SHP77 (cell line): ENCODE measurements at regions not wholly inside any gene's neighbourhood (a gene's known extent, or its start where the extent isn't known, plus 50 kb on each side); places are given as distances from the start of the nearest gene placed in this dataset.
"Not testable (repeated sequence)": the region's sequence is repeated elsewhere in the genome, so short reads cannot be mapped to it uniquely, and the experiment has no call there.

ENCODE experiments used
- DNase-seq, 2 experiments: peaks; one replicate each; lab custom pipeline; 2025; lab: John Stamatoyannopoulos, UW

- DNase-seq, result no peak
Measured at GRCh38 chr2:111251711-111252110, 131.0 kb downstream of the BCL2L11 start.

- no peak for DNase-seq
Measured at GRCh38 chr2:111252436-111252835, 131.7 kb downstream of the BCL2L11 start.

GRCh38 chr2:111254916-111255315 is 134.2 kb downstream of the BCL2L11 start:
- not testable (repeated sequence) for DNase-seq

GRCh38 chr2:111256628-111257027 is 135.9 kb downstream of the BCL2L11 start:
- DNase-seq, result not testable (repeated sequence)

- not testable (repeated sequence) for DNase-seq
Measured at GRCh38 chr2:111257607-111258006, 136.9 kb downstream of the BCL2L11 start.

GRCh38 chr2:111258318-111258717 is 137.6 kb downstream of the BCL2L11 start:
- DNase-seq, result not testable (repeated sequence)

- DNase-seq, result not testable (repeated sequence)
Measured at GRCh38 chr2:111262627-111263379, 142.1 kb downstream of the BCL2L11 start.

- DNase-seq, result not testable (repeated sequence)
Measured at GRCh38 chr2:111263380-111264017, 142.8 kb downstream of the BCL2L11 start.

GRCh38 chr2:111264956-111265355 is 144.2 kb downstream of the BCL2L11 start:
- DNase-seq, result not testable (repeated sequence)

GRCh38 chr2:111266556-111266955 is 145.8 kb downstream of the BCL2L11 start:
- DNase-seq, result not testable (repeated sequence)

- not testable (repeated sequence) for DNase-seq
Measured at GRCh38 chr2:111267038-111267437, 146.3 kb downstream of the BCL2L11 start.

- not testable (repeated sequence) for DNase-seq
Measured at GRCh38 chr2:111269761-111270323, 149.1 kb downstream of the BCL2L11 start.

- DNase-seq, result not testable (repeated sequence)
Measured at GRCh38 chr2:111270569-111270968, 149.9 kb downstream of the BCL2L11 start.

- not testable (repeated sequence) for DNase-seq
Measured at GRCh38 chr2:111271647-111272304, 151.1 kb downstream of the BCL2L11 start.

- not testable (repeated sequence) for DNase-seq
Measured at GRCh38 chr2:111273007-111273406, 152.3 kb downstream of the BCL2L11 start.

GRCh38 chr2:111275047-111275853 is 154.5 kb downstream of the BCL2L11 start:
- DNase-seq, result not testable (repeated sequence)

- DNase-seq, result not testable (repeated sequence)
Measured at GRCh38 chr2:111275854-111276171, 155.1 kb downstream of the BCL2L11 start.

GRCh38 chr2:111278133-111278532 is 157.4 kb downstream of the BCL2L11 start:
- not testable (repeated sequence) for DNase-seq

GRCh38 chr2:111280709-111281286 is 160.1 kb downstream of the BCL2L11 start:
- DNase-seq, result not testable (repeated sequence)

- not testable (repeated sequence) for DNase-seq
Measured at GRCh38 chr2:111282162-111282561, 161.4 kb downstream of the BCL2L11 start.
